Lower leg skin (tissue), 4 donors: ENCODE measurements at regions not wholly inside any gene's neighbourhood (a gene's known extent, or its start where the extent isn't known, plus 50 kb on each side); places are given as distances from the start of the nearest gene placed in this dataset.

Experiments used
- DNase-seq, 2 donors: peaks; one replicate each; pipeline ENCODE4 v3.0.0-alpha.2; 2019; ENCODE audit warnings: low spot score in 2 of 2
- H3K4me3 ChIP-seq: fragments of 200-600 bp; sonication (generic); 2 replicates; pipeline ENCODE4 v1.5.1; 2017; ENCODE audit warnings: mild to moderate bottlenecking, low read depth; ENCODE audit not compliant: poor library complexity, severe bottlenecking
- POLR2A ChIP-seq, 2 donors: fragments of 450-650 bp; IDR thresholded peaks; one replicate each; pipeline ENCODE4 v1.6.1; 2016 to 2017; ENCODE audit warnings: antibody characterized with exemption in 2 of 2, mild to moderate bottlenecking in 1 of 2, moderate library complexity in 1 of 2
- whole genome bisulfite sequencing, 2 donors: methylation state at CpG; one replicate each; pipeline ENCODE4 v1.1.5; 2018; 5-methylcytosine and 5-hydroxymethylcytosine counted together
- intact Hi-C: fragments of 100-400 bp; cut with DNase I; formaldehyde crosslinking; loops from one replicate; pipeline ENCODE4 v1.15.0; 2023; ENCODE audit warnings: low total_unique reads
- TF ChIP-seq, protein P1 (sequence below), 3 donors: fragments of 450-650 bp; IDR thresholded peaks; one replicate each; pipeline ENCODE4 v1.5.1; 2016; ENCODE audit warnings: antibody characterized with exemption in 3 of 3, mild to moderate bottlenecking in 3 of 3, moderate library complexity in 2 of 3

DNA sequence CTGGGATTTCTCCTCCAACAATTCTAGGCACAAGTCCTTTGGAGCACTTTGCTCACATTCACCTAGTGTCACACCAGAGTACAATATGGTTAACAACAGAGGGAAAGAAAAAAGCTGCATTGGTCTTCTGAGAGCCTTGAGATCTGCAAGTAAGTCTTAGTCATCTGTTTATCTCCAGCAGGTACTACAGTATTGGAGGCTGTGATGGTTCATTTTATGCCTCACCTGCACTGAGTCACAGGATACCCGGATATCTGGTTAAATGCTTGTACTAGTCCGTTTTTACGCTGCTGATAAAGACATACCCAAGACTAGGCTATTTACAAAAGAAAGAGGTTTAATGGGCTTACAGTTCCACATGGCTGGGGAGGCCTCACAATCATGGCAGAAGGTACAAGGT is 525.0 kb downstream of the NR2F1-AS1 start:
- 91 to 94% methylated on average over 3 of the region's 3 CpGs for WGBS, 2 donors
- intact Hi-C loops, result no loop called here
- DNase-seq, result no peak
- no peak overlapping the region for H3K4me3 ChIP-seq
- TF ChIP-seq, protein P1, sequence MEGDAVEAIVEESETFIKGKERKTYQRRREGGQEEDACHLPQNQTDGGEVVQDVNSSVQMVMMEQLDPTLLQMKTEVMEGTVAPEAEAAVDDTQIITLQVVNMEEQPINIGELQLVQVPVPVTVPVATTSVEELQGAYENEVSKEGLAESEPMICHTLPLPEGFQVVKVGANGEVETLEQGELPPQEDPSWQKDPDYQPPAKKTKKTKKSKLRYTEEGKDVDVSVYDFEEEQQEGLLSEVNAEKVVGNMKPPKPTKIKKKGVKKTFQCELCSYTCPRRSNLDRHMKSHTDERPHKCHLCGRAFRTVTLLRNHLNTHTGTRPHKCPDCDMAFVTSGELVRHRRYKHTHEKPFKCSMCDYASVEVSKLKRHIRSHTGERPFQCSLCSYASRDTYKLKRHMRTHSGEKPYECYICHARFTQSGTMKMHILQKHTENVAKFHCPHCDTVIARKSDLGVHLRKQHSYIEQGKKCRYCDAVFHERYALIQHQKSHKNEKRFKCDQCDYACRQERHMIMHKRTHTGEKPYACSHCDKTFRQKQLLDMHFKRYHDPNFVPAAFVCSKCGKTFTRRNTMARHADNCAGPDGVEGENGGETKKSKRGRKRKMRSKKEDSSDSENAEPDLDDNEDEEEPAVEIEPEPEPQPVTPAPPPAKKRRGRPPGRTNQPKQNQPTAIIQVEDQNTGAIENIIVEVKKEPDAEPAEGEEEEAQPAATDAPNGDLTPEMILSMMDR (IDR thresholded peaks at IDR 0.05), result no peak
- no peak for TF ChIP-seq POLR2A (IDR thresholded peaks at IDR 0.05)

DNA sequence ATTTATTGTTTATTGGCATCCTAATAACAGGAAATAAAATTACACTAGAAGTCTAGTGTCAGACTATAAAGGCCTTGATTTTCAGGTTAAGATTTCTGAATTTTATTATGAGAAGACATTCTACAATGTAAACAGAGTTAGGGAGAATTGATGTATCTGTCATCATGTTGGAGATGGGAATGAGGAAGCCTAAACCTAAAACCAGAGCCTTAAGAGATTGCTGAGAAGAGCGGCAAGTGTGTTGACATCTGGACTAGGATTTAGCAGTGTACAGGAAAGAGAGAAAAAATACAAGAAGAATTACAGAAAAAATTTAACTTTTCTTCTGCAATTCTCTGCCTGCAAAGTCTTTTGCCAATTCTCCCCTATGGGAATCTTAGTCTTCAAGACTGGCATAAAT is 525.5 kb downstream of the NR2F1-AS1 start:
- TF ChIP-seq POLR2A (IDR thresholded peaks at IDR 0.05), result no peak
- TF ChIP-seq, protein P1 (IDR thresholded peaks at IDR 0.05), result no peak
- no peak for DNase-seq
- WGBS, 2 donors, result 95 to 100% methylated on average over 1 of the region's 1 CpG
- H3K4me3 ChIP-seq, result no peak overlapping the region
- intact Hi-C loops, result no loop called here

DNA sequence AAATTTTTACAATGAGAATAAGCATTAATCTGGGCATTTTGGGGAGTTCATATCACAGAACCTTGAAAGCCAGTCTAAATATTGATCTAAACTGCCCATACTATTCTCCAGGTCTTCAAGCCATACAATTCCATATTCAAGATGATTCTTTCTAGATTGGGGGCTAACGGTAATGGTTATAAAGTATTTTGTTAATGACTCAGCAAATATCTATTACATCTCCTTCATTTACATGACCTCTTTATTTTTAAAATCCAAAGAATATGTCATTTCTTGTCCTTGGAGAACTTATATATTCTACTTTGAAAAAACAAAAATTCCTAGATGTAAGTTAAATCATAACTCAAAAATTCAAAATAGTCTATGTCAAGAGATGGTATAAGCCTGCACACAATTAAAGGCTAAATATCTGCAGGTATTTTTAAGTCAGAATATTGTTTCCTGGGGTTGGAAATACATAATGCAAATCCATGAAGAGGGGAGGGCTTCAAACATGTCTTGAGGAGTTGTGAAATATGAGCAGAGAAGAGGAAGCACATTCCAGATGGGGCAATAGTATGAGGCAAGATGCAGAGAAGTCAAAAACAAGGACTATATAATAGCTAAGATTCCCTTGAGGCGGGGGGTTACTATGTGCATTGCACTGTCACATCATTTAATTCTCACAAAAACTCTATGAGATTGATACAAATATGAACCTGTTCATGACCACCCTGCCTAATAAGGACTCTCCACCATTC is 526.4 kb downstream of the NR2F1-AS1 start:
- no peak for DNase-seq
- TF ChIP-seq POLR2A (IDR thresholded peaks at IDR 0.05), result no peak
- TF ChIP-seq, protein P1 (IDR thresholded peaks at IDR 0.05), result no peak
- no peak overlapping the region for H3K4me3 ChIP-seq
- WGBS, 2 donors, result 47 to 87% methylated on average over 2 of the region's 2 CpGs
- intact Hi-C loops, result no loop called here

DNA sequence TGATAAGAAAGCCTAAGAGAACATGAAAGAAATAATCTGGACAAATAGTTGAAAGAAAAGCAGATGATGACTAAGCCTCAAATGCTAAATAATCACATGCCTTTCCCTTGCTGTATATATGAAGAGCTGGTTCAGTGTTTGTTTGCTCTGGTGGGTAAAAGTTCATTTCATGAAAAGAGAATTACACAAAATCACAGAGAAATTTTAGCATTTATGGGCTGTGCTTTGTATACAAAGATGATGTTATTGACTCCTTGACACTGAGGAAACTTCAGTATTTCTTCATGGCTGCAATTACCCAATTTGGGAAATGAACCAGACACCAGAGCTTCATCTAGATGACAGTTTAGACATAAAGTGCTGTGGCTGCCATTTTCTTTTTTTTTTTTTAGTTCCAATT is 527.2 kb downstream of the NR2F1-AS1 start:
- no peak for DNase-seq
- H3K4me3 ChIP-seq, result no peak overlapping the region
- TF ChIP-seq, protein P1 (IDR thresholded peaks at IDR 0.05), result no peak
- TF ChIP-seq POLR2A (IDR thresholded peaks at IDR 0.05), result no peak
- intact Hi-C loops, result no loop called here

DNA sequence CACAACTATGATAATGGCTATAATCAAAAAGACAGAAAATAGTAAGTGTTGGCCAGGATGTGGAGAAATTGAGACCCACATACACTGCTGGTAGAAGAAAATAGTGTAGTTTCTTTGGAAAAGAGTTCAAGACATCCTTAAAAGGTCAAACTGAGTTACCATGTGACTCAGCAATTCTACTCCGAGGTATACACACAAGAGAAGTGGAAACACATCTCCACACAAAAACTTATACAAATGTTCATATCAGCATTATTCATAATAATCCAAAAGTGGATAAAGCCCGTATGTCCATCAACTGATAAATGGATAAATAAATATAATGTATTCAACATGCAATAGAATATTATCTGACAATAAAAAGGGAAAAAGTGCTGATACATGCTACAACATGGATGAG is 532.2 kb downstream of the NR2F1-AS1 start:
- TF ChIP-seq POLR2A (IDR thresholded peaks at IDR 0.05), result no peak
- TF ChIP-seq, protein P1 (IDR thresholded peaks at IDR 0.05), result no peak
- no peak overlapping the region for H3K4me3 ChIP-seq
- DNase-seq, result no peak
- intact Hi-C loops, result no loop called here
- WGBS, 2 donors, result 88 to 90% methylated on average over 2 of the region's 2 CpGs
